ENCODE measurements at regions not wholly inside any gene's neighbourhood (a gene's known extent, or its start where the extent isn't known, plus 50 kb on each side); places are given as distances from the start of the nearest gene placed in this dataset.

GRCh38 chr2:41414486-41415230 lies 633.2 kb upstream of the PKDCC start:
- DNase-seq: peak in 1 of 5 donors; percentile 6

GRCh38 chr2:41417511-41417910 lies 630.3 kb upstream of the PKDCC start:
- no peak for DNase-seq

DNA sequence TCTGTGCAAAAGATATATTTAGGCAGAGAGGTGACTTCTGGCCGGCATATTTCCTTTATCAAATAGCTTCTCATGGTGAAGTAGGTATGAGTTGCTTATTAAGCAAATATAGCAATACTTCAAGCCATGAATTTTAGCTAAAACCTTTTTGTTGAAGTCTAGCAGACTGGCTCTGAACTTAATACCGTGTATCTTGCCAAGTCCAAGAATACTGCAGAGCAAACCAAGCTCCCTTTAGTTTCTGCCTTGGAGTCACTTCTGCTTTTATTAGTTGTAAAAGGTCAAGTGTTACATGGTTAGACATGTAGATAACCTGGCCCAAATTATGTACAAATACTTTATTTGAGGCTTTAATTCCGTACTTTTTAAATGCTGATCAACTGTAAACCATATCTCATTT lies 627.6 kb upstream of the PKDCC start:
- no peak for DNase-seq

- no peak for DNase-seq
Measured at GRCh38 chr2:41420872-41421271, 626.9 kb upstream of the PKDCC start.

GRCh38 chr2:41431756-41432155 lies 616.1 kb upstream of the PKDCC start:
- DNase-seq: no peak

DNA sequence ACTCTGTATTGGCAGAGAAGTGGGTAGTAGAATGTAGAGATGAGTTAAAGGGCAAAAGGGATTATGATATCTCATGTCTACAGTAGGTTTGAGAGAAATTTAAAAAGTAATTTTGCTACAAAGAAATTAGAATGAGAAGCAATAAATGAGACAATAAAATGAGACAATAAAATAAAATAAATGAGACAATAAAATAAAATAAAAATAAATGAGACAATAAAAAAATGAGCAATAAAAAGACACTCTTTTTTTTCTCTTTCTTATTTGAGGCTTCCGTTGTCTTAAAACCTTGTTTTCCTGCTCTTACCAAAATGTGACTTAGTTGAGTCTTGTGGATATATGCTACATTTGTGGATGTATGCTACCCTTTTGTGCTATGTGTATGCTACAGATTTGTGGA lies 615.4 kb upstream of the PKDCC start:
- no peak for DNase-seq

- no peak for DNase-seq
Measured at GRCh38 chr2:41434991-41435390, 612.8 kb upstream of the PKDCC start.

DNA sequence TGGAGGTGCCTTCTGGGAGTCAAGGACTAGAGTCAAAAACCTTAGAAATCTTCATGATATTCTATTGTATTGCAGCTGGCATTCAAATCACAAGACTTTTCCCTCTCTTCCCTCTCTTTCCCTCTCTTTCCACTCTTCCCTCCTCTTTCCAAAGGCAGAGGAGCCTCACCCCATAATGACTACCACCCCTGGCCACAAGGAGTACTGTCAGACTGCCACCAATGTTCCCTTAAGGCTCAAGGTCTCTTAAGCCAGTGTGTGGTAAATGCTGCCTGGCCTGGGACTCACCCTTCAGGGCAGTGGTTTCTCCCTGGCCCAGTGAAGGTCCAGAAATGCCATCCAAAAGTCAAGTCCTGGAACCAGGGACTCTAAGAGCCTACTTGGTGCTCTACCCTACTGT lies 605.9 kb upstream of the PKDCC start:
- no peak for DNase-seq

DNA sequence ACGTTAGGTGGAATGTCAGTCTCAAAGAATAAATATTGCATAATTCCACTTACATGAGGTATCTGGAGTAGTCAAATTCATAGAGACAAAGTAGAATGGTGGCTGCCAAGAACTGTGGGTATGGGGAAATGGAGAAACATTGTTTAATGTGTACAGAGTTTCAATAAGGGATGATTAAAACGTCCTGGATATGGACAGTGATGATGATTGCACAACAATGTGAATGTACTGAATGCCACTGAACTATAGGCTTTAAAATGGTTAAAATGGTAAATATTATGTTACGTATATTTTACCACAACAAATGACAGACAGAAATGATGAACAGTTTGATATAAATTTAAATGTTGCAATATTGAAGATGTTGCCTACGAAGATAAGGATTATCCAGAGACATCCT lies 602.0 kb upstream of the PKDCC start:
- DNase-seq: no peak

GRCh38 chr2:41446266-41446665 lies 601.6 kb upstream of the PKDCC start:
- DNase-seq: no peak

- no peak for DNase-seq
Measured at GRCh38 chr2:41448221-41448620, 599.6 kb upstream of the PKDCC start.

DNA sequence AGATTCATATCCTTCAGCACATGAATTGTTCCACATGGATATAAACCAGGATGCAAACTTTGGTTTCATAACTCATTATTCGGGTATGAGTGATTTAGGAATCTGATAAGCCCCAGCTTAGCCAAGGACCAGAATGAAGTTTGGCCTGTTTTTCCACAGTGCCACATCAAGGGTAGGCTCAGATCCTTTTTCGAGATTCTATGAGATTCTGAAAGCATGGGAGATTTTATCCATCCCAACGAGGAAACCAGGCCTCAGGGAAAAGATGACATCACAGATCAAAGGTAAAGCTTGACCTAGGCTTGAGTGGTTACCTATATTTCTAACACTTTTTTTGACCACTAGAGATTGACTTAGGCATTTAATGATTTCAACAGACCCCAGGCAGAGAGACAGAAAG lies 590.8 kb upstream of the PKDCC start:
- no peak for DNase-seq

DNA sequence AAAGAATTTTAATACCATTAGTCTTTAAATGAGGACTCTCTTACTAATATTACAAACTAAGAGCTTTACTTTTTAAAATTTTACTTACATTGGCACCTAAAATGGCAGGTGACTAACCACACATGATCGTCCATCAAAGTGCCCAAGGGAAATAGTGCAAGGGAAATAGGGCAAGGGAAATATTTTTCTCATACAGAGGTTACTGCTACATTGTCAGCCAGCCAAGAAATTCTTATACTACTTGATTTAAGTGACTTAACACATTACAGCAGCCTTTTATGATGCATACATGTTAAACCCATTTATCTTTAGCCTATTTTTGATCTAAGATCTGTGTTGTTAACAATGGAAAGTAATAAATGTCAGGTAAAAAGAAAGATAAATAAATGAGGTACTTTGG lies 587.2 kb upstream of the PKDCC start:
- no peak for DNase-seq

DNA sequence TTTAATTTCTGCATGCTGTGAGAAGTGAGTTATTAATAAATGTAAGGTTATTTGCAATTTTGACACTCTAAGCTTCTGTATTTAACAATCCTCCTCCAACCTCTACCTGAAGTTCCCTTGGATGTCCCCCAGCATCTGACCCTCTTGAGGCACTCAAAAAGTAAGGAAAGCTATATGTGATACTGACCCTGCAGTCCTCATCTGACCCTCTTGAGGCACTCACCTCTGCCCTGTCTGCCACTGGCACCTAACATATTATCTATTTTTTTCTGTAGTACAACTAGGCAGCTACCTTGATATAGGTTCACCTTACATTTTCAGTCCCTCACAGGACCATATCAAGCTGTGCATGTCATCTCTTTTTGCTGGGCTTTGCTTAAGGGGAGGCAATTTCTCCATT lies 583.4 kb upstream of the PKDCC start:
- no peak for DNase-seq

GRCh38 chr2:41475959-41476358 lies 571.9 kb upstream of the PKDCC start:
- no peak for DNase-seq

DNA sequence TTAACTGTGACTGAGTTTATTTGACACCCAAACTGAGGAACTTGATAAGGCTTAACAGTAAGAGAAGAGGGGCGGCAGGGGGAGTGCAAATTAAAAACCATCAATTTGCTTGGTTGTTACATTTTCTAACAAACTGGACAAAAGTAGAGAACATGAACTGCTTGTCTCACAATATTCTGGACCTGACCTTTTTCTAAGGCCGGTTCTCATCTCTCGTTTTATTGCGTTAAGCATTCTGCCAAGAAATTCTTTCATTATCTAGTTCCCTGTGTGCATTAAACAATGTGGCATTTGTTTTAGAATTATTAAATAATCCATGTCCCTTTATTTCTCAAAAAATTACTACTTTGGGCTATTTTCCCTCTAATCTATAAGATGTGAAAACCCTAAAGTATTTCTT lies 565.2 kb upstream of the PKDCC start:
- no peak for DNase-seq

DNA sequence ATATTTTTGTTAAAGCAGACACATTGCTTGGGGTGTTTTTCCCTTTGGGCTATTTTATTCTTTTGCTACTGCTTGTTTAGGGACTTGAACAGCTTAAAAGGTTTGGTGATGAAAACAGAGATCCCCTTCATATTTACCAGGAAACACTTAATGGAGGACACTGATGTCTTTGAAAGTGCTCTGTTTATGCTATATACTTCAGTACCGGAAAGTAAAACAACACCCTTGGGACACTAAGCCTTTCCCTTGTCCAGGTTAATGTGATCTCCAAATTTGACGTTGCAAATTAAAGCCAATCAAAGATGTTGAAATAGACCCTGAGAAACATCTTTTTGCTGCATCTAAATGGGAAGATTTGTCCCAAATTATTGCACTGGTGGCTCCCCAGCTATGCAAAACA lies 564.6 kb upstream of the PKDCC start:
- DNase-seq: no peak

DNA sequence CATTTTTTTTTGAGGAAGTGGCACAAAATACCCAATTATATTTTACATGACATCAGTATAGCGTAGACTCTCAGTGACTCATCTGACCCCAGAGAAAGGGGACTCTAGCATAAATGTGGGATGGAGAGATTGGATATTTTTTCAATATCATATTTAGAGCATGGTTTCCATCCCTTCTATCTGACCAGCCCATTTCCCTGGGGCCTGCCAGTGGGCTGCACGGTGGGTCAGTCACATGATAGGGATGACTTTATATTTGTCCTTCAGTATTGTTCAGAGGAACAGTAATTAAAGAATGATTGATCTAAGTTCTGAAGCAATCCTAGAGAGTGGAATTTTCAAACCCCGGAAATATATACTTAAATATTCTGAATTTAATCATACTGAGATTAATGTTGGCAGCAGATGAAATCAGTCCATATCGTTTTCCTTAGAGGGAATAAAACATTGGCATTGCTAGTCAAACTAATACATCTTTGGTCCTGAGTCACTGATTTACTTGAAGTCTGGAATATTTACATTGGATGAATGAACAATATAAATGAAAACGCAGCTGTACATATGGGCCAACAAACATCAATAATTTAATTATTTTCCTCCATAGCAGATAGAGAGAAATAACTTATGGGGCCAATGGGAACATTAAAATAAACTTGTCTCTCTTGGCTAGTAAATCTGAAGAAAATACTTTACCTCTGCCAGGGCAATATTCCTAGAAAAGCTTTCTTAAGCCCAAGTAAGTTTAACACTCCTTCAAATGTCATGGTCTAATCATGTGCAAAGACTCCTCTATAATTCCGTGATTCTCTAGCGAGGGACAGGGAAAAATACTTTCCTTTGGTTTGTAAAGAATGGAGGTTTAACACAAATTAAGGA lies 563.6 kb upstream of the PKDCC start:
- DNase-seq: no peak

DNA sequence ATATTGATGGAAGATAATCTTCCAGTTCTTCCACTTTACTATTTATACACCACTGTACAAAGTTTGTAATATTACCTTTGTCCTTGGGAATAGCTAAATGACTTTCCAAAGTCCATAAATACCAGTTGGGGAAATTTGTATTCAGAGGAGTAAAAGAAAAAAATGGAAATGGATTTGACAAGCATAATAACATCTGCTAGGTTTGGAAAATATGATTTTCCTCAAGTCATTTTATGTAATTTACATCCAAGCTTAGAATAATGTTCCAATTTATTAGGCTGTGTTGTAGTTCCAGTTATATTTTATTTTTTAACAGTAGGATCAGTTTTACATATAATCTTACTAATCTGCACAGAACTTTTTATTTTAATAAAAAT lies 563.0 kb upstream of the PKDCC start:
- no peak for DNase-seq

DNA sequence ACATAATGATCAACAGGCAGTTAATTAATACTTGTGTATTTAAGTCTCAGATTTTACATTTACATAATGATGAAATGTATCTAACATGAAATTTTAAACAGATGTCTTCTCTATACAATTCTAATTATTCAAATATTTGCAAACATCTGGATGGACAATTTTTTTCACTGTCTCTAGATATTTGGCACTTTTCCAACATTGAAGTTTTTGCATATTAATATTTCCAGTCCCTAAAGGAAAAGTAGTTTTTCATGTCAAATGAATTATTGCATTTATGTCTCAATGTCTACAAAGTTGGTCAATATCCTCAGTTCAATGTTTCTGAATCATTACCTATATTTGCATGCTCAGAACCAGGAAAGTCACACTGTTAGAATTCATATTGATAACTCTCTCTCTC lies 560.9 kb upstream of the PKDCC start:
- DNase-seq: no peak

DNA sequence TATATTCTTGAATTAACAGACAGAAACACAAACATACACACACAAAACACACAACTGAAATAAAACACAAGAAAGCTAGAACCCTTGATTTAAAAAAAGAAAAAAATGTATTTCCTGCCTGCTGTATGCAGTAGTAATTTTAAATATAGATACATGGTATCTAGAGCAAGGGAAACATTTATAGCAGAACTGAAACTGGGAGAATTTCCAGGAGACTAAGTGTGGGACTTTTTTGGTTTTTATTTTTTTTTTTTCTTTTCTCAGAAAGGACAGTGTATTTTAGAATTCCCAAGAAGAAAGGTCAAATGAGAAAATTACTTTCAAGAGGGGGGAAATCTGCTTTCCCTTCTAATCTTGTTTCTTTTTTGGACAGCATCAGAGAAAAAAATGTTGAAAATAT lies 558.9 kb upstream of the PKDCC start:
- no peak for DNase-seq

DNA sequence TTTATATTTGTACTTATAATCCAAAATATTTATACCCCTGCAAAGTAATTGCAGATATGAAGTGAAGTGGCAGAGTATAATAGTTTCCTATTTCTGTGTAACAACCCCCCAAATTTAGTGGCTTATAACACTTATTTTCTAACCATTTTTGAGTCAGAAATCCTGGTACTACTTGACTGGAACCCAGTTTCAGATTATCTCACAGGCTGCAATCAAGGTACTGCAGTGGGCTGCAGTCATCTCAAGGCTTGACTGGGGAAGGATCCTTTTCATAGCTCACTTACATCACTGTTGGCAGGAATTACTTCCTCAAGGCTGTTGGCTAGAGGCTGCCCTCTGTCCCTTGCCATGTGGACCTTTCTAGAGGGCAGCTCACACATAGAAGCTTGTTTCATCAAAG lies 558.2 kb upstream of the PKDCC start:
- no peak for DNase-seq

DNA sequence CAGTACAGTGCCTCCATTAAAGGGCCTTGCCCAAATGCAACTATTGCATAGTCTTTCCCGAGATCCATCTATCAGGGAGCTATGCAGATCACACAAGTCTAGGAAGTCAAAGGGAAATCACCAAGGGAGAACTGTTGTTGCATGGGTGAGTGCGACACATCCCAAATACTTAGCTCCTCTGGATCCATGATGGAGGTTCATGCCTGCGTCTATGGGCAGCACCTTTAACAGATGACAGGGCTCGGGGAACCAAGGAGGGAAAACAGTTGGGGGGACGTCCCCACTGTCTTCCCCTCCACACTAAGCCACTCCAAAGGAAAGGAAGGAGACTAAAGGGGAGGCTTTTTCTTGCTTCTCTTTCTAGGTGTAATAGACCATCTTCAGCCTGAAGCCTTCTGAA lies 552.8 kb upstream of the PKDCC start:
- no peak for DNase-seq

DNA sequence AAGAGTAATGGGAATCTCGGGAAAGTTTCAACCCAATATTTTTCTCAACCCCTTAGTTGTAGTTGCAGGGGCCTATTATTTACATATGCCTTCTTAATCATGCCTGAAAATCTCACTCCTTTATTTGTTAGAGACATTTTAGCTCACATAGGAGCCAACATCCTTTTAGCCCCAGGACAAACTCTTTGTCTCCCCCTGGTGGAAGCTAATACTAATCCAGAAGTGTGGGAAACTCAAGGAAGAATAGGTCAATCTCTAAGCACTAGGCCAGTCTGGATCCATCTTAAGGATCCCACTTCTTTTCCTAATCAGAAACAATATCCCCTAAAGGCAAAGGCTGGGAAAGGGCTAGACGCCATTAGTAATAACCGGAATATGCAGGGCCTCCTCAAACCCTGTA lies 550.9 kb upstream of the PKDCC start:
- no peak for DNase-seq

DNA sequence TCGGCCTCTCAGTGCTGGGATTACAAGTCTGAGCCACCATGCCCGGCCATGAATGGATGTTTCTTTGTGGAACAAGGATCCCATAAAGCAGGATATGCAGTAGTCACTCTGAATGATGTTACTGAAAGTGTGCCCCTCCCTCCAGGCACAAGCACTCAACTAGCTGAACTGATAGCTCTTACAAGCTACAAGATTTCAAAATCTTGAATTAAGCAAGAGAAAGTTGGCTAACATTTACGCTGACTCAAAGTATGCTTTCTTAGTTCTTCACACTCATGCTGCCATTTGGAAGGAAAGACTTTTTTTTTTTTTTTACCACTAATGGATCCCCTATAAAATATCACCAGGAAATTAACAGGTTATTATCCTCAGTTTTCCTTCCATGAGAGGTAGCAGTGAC lies 549.0 kb upstream of the PKDCC start:
- DNase-seq: no peak
